Pancreas (tissue), 10 donors: ENCODE measurements at regions not wholly inside any gene's neighbourhood (a gene's known extent, or its start where the extent isn't known, plus 50 kb on each side); places are given as distances from the start of the nearest gene placed in this dataset.

ENCODE experiments used
- ATAC-seq, 4 donors: fragments of 200-7000 bp; cut with Tn5 transposase; one replicate each; pipeline versions ENCODE4 v1.8.0 to v1.9.1; 2020; ENCODE audit warnings: mild to moderate bottlenecking in 4 of 4, moderate library complexity in 4 of 4
- DNase-seq, 6 donors: peaks; one replicate each; pipeline ENCODE4 v3.0.0-alpha.2; 2020
- FAIRE-seq: peaks from 2 replicates; lab custom pipeline; 2012; peaks lifted over from hg19 to GRCh38; lab: Jason Lieb, UNC
- H3K27ac ChIP-seq, 4 donors: fragments of 200-600 bp; sonication (generic); 1 replicate in 3 of 4; 2 replicates in 1 of 4; pipeline versions ENCODE4 v1.5.0 to v1.8.0; 2020
- H3K27me3 ChIP-seq, 4 donors: fragments of 200-600 bp; one replicate each; pipeline ENCODE4 v1.8.0; 2021
- H3K36me3 ChIP-seq, 3 donors: fragments of 200-600 bp; sonication (generic) in 1 of 3; one replicate each; pipeline versions ENCODE4 v1.5.0 to v1.8.0; 2020 to 2021
- H3K4me1 ChIP-seq, 3 donors: fragments of 200-600 bp; one replicate each; pipeline ENCODE4 v1.8.0; 2021
- H3K4me3 ChIP-seq, 4 donors: fragments of 200-600 bp; sonication (generic) in 2 of 4; one replicate each; pipeline versions ENCODE4 v1.5.0 to v1.8.0; 2020 to 2021
- H3K9me3 ChIP-seq, 4 donors: fragments of 200-600 bp; one replicate each; pipeline ENCODE4 v1.8.0; 2021
- CTCF ChIP-seq, 4 donors: fragments of 200-600 bp; sonication (generic) in 3 of 4; IDR thresholded peaks; one replicate each; pipeline versions ENCODE4 v1.5.0 to v1.8.0; 2021; ENCODE audit warnings: antibody characterized with exemption in 4 of 4
- WGBS, 2 donors: extraction: QIAGEN DNeasy Blood & Tissue Kit; methylation state at CpG; one replicate each; pipeline ENCODE4 v1.1.7; 2013; 5-methylcytosine and 5-hydroxymethylcytosine counted together
- intact Hi-C, 3 donors: fragments of 100-400 bp; cut with DNase I; formaldehyde crosslinking; loops; one replicate each; pipeline versions ENCODE4 v1.11.1 to v1.14.2; 2022
- donor health status: healthy with polysubstance abuse.
- donor health status: DM: no; HTN: no; CAD: no; lungs with moderate emphysema.
- donor health status: DM: no; HTN: no; CAD: no.
- donor health status: control.
- donor health status: control.
- donor health status: Bipolar disorder and iron deficiency.
- donor health status: DM: yes; HTN: yes; CAD: no.
- donor health status: DM: no; HTN: no; CAD: no.
- donor health status: DM: no; HTN: no; CAD: no.
- donor health status: DM: yes; HTN: yes; CAD: no.

- H3K27me3 ChIP-seq: no peaks in the 10 kb centered on the region
- no peaks in the 10 kb centered on the region for H3K9me3 ChIP-seq
- H3K4me3 ChIP-seq: no peak overlapping the region
- H3K4me1 ChIP-seq: no peaks in the 10 kb centered on the region
- FAIRE-seq (no peak), ATAC-seq (no peak), DNase-seq (no peak)
- H3K27ac ChIP-seq: no peak overlapping the region
- 92 to 95% methylated on average over 5 of the region's 5 CpGs for WGBS, 2 donors
- H3K36me3 ChIP-seq: no peaks in the 10 kb centered on the region
- intact Hi-C loops: no loop called here
- no peak for TF ChIP-seq CTCF (IDR thresholded peaks at IDR 0.05)
Observed at GRCh38 chr21:28865488-28866186, 127.0 kb downstream of the LTN1 start.

- intact Hi-C loops: loop anchor here in 1 of 3 donors (10.0 kb wide), 1 partner anchor 64 kb away; no protein-coding TSS in a partner anchor
- DNase-seq (no peak), FAIRE-seq (no peak), ATAC-seq (no peak)
- 79 to 80% methylated on average over 3 of the region's 3 CpGs for WGBS, 2 donors
- no peak for TF ChIP-seq CTCF (IDR thresholded peaks at IDR 0.05)
- H3K36me3 ChIP-seq: no peaks in the 10 kb centered on the region
- no peaks in the 10 kb centered on the region for H3K9me3 ChIP-seq
- no peaks in the 10 kb centered on the region for H3K27me3 ChIP-seq
- H3K4me1 ChIP-seq: no peaks in the 10 kb centered on the region
- no peak overlapping the region for H3K4me3 ChIP-seq
- no peak overlapping the region for H3K27ac ChIP-seq
Observed at GRCh38 chr21:28858424-28858823, 134.3 kb downstream of the LTN1 start.

GRCh38 chr21:28857752-28858151 is 134.9 kb downstream of the LTN1 start:
- Histone ChIP-seq H3K4me1 (no peaks in the 10 kb centered on the region), H3K9me3 (no peaks in the 10 kb centered on the region), H3K4me3 (no peak overlapping the region), H3K27ac (no peak overlapping the region), H3K27me3 (no peaks in the 10 kb centered on the region), H3K36me3 (no peaks in the 10 kb centered on the region)
- intact Hi-C loops: loop anchor here in 1 of 3 donors (10.0 kb wide), 1 partner anchor 63 kb away; no protein-coding TSS in a partner anchor
- WGBS, 2 donors: 55 to 59% methylated on average over 2 of the region's 2 CpGs
- TF ChIP-seq CTCF (IDR thresholded peaks at IDR 0.05): no peak
- FAIRE-seq: no peak
- no peak for ATAC-seq
- DNase-seq: no peak

GRCh38 chr21:28856588-28857250 is 136.0 kb downstream of the LTN1 start:
- intact Hi-C loops: loop anchor here in 1 of 3 donors (10.0 kb wide), 1 partner anchor 62 kb away; no protein-coding TSS in a partner anchor
- Histone ChIP-seq H3K4me3 (no peak overlapping the region), H3K36me3 (no peaks in the 10 kb centered on the region), H3K27ac (no peak overlapping the region), H3K9me3 (no peaks in the 10 kb centered on the region), H3K4me1 (no peaks in the 10 kb centered on the region), H3K27me3 (no peaks in the 10 kb centered on the region)
- FAIRE-seq: no peak
- ATAC-seq: no peak
- WGBS, 2 donors: 77 to 81% methylated on average over 5 of the region's 5 CpGs
- no peak for TF ChIP-seq CTCF (IDR thresholded peaks at IDR 0.05)
- DNase-seq: no peak

- no peak for ATAC-seq
- H3K4me1 ChIP-seq: no peaks in the 10 kb centered on the region
- no peaks in the 10 kb centered on the region for H3K36me3 ChIP-seq
- H3K9me3 ChIP-seq: no peaks in the 10 kb centered on the region
- WGBS, 2 donors: 64 to 65% methylated on average over 5 of the region's 5 CpGs
- DNase-seq: no peak
- FAIRE-seq: no peak
- TF ChIP-seq CTCF (IDR thresholded peaks at IDR 0.05): no peak
- intact Hi-C loops: loop anchor here in 1 of 3 donors (10.0 kb wide), 1 partner anchor 58 kb away; no protein-coding TSS in a partner anchor
- H3K27me3 ChIP-seq: no peaks in the 10 kb centered on the region
- H3K27ac ChIP-seq: no peak overlapping the region
- no peak overlapping the region for H3K4me3 ChIP-seq
Observed at GRCh38 chr21:28852706-28853105, 140.0 kb downstream of the LTN1 start.
